ENCODE measurements at regions not wholly inside any gene's neighbourhood (a gene's known extent, or its start where the extent isn't known, plus 50 kb on each side); places are given as distances from the start of the nearest gene placed in this dataset.

DNA sequence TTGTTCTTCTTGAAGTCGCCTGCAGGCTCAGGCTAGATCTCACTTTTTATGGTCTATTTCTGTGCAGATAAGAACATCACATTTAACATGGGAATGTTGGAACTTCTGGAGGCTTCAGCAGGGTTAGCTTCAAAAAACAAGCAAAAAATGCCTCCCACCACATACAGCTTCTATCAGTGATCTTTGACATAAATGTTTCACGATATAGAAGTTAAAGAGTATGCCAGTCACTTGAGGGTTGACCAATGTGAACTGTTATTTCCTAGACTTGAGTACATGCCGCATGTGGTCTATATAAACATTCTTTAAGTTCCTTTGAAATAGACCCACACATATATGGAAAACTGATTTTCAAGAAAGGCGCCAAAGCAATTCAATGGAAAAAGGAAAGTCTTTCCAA lies 219.2 kb upstream of the KLF14 start:
- TF ChIP-seq EP300 (IDR thresholded peaks at IDR 0.05; ENCODE audit: borderline replicate concordance) (no peak), FOXM1 (IDR thresholded peaks at IDR 0.05; ENCODE audit: borderline replicate concordance, low read depth) (no peak), TCF12 (IDR thresholded peaks at IDR 0.05; ENCODE audit: low read depth) (no peak), RAD21 (IDR thresholded peaks at IDR 0.05; ENCODE audit: low read depth) (no peak), NFIC (IDR thresholded peaks at IDR 0.05) (no peak), TEAD4 (IDR thresholded peaks at IDR 0.05) (no peak), ZBTB7A (IDR thresholded peaks at IDR 0.05; ENCODE audit: low read depth) (no peak), CEBPB (IDR thresholded peaks at IDR 0.05) (no peak), CREB1 (IDR thresholded peaks at IDR 0.05; ENCODE audit: low read depth) (no peak), YY1 (IDR thresholded peaks at IDR 0.05; ENCODE audit: low read depth) (no peak), MAX (IDR thresholded peaks at IDR 0.05) (no peak), EGR1 (IDR thresholded peaks at IDR 0.05) (no peak), TAF1 (IDR thresholded peaks at IDR 0.05; ENCODE audit: low read depth) (no peak)
- TF ChIP-seq, protein P1, sequence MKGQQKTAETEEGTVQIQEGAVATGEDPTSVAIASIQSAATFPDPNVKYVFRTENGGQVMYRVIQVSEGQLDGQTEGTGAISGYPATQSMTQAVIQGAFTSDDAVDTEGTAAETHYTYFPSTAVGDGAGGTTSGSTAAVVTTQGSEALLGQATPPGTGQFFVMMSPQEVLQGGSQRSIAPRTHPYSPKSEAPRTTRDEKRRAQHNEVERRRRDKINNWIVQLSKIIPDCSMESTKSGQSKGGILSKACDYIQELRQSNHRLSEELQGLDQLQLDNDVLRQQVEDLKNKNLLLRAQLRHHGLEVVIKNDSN (IDR thresholded peaks at IDR 0.05), result no peak
- TF ChIP-seq, protein P2, sequence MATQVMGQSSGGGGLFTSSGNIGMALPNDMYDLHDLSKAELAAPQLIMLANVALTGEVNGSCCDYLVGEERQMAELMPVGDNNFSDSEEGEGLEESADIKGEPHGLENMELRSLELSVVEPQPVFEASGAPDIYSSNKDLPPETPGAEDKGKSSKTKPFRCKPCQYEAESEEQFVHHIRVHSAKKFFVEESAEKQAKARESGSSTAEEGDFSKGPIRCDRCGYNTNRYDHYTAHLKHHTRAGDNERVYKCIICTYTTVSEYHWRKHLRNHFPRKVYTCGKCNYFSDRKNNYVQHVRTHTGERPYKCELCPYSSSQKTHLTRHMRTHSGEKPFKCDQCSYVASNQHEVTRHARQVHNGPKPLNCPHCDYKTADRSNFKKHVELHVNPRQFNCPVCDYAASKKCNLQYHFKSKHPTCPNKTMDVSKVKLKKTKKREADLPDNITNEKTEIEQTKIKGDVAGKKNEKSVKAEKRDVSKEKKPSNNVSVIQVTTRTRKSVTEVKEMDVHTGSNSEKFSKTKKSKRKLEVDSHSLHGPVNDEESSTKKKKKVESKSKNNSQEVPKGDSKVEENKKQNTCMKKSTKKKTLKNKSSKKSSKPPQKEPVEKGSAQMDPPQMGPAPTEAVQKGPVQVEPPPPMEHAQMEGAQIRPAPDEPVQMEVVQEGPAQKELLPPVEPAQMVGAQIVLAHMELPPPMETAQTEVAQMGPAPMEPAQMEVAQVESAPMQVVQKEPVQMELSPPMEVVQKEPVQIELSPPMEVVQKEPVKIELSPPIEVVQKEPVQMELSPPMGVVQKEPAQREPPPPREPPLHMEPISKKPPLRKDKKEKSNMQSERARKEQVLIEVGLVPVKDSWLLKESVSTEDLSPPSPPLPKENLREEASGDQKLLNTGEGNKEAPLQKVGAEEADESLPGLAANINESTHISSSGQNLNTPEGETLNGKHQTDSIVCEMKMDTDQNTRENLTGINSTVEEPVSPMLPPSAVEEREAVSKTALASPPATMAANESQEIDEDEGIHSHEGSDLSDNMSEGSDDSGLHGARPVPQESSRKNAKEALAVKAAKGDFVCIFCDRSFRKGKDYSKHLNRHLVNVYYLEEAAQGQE (IDR thresholded peaks at IDR 0.05; ENCODE audit: low read depth), result no peak

GRCh38 chr7:130954918-130955564 lies 221.0 kb upstream of the KLF14 start:
- TF ChIP-seq MAX (IDR thresholded peaks at IDR 0.05) (no peak), EGR1 (IDR thresholded peaks at IDR 0.05) (no peak), CEBPB (IDR thresholded peaks at IDR 0.05) (no peak), RAD21 (IDR thresholded peaks at IDR 0.05; ENCODE audit: low read depth) (no peak), ZBTB7A (IDR thresholded peaks at IDR 0.05; ENCODE audit: low read depth) (no peak), TCF12 (IDR thresholded peaks at IDR 0.05; ENCODE audit: low read depth) (no peak), CREB1 (IDR thresholded peaks at IDR 0.05; ENCODE audit: low read depth) (no peak), YY1 (IDR thresholded peaks at IDR 0.05; ENCODE audit: low read depth) (no peak)
- TF ChIP-seq, protein P1 (IDR thresholded peaks at IDR 0.05), result no peak

GRCh38 chr7:130955565-130955919 lies 221.5 kb upstream of the KLF14 start:
- TF ChIP-seq, protein P2 (IDR thresholded peaks at IDR 0.05; ENCODE audit: low read depth), result no peak
- TF ChIP-seq EP300 (IDR thresholded peaks at IDR 0.05; ENCODE audit: borderline replicate concordance), result no peak
- TF ChIP-seq ZBTB7A (IDR thresholded peaks at IDR 0.05; ENCODE audit: low read depth), result no peak
- TF ChIP-seq, protein P1 (IDR thresholded peaks at IDR 0.05), result no peak
- no peak for TF ChIP-seq FOXM1 (IDR thresholded peaks at IDR 0.05; ENCODE audit: borderline replicate concordance, low read depth)
- TF ChIP-seq CREB1 (IDR thresholded peaks at IDR 0.05; ENCODE audit: low read depth), result no peak

DNA sequence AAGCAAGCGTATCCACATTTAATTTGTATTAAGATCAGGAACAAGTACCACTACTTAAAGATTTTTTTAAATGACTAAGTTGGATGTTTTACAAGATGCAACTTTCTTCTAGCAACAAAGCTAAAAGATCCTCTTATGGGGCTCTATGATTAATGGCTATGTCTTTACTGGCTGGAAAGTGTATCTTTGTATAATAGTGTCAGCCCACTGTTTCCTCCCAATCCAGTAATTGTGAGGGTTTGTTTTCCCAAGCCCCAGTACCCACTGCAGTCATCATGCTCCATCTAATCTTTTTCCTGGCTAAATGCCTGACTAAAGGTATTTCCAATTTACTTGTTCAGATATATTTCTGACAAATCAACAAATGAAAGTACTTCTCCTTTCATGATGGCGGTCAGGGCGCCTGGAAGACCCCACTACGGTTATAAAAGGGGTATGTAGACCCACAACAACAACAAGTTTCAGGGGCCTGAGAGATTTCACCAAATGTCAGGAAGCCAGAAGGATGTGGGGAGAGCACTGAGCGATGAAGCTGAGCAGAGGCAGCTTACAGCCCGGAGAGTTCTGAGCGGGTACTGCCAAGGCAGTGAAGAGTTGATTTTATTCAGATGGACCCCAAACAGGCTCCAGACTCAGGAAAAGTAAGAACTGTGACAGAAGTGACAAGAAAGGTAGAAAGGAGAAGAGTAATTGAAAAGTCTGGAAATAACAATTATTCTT lies 222.6 kb upstream of the KLF14 start:
- TF ChIP-seq, protein P2 (IDR thresholded peaks at IDR 0.05; ENCODE audit: low read depth), result no peak
- no peak for TF ChIP-seq CREB1 (IDR thresholded peaks at IDR 0.05; ENCODE audit: low read depth)
- TF ChIP-seq ZBTB7A (IDR thresholded peaks at IDR 0.05; ENCODE audit: low read depth), result no peak
- no peak for TF ChIP-seq TAF1 (IDR thresholded peaks at IDR 0.05; ENCODE audit: low read depth)
- TF ChIP-seq, protein P1 (IDR thresholded peaks at IDR 0.05), result no peak
- no peak for TF ChIP-seq FOXM1 (IDR thresholded peaks at IDR 0.05; ENCODE audit: borderline replicate concordance, low read depth)
- TF ChIP-seq TCF12 (IDR thresholded peaks at IDR 0.05; ENCODE audit: low read depth), result no peak

All from Ishikawa (cell line).